ENCODE measurements at regions not wholly inside any gene's neighbourhood (a gene's known extent, or its start where the extent isn't known, plus 50 kb on each side); places are given as distances from the start of the nearest gene placed in this dataset.

- TF ChIP-seq RCOR1 (conservative IDR thresholded peaks at IDR 0.05; ENCODE audit: low read depth, low read length) = no peak
These were observed 195.2 kb upstream of the RAG2 start (continued) for GRCh38 chr11:36792996-36793914.

GRCh38 chr11:36791957-36792356 is 193.9 kb upstream of the RAG2 start:
- Histone ChIP-seq H3K4me2 (ENCODE audit: control insufficient read depth, insufficient read depth) (no peak overlapping the region), H3K4me1 (ENCODE audit: control insufficient read depth, insufficient read depth, low read length) (no peaks in the 10 kb centered on the region), H3K27me3 (replicated peaks in 1 of 2; ENCODE audit: control insufficient read depth in 2 of 2, insufficient read depth in 2 of 2, low read length in 1 of 2) (peaks cover 0 to 2% of the 10 kb centered on the region in 2 experiments; a peak in 1 of 4 replicates), H3K9ac (ENCODE audit: control insufficient read depth, insufficient read depth, low read length) (no peak overlapping the region), H3K27ac (ENCODE audit: control insufficient read depth, insufficient read depth) (no peak overlapping the region), H3K9me3 (replicated peaks; ENCODE audit: control insufficient read depth, insufficient read depth, low read length) (no peaks in the 10 kb centered on the region), H3K36me3 (ENCODE audit: control insufficient read depth in 2 of 2, insufficient read depth in 2 of 2, low read length in 1 of 2) (no peaks in the 10 kb centered on the region), H3K4me3 (no peak overlapping the region), H3K79me2 (ENCODE audit: control insufficient read depth, insufficient read depth, low read length) (no peaks in the 10 kb centered on the region), H2AFZ (ENCODE audit: control insufficient read depth, low read depth, low read length) (no peak overlapping the region), H4K20me1 (ENCODE audit: control insufficient read depth, insufficient read depth) (no peaks in the 10 kb centered on the region)
- DNase-seq (ENCODE audit: low read depth, low spot score) (no peak), ATAC-seq (no peak; the same call in 1 of the 3 replicates), FAIRE-seq (no peak)
- SMC1A ChIA-PET (ENCODE audit: uncharacterized antibody, unreplicated experiment) = no interaction called here
- TF ChIP-seq NFYA (IDR thresholded peaks at IDR 0.05; ENCODE audit: borderline replicate concordance, low read depth, low read length) (no peak), JUNB (IDR thresholded peaks at IDR 0.05) (0 out of 2 replicates have a peak, but pooled peaks have one; percentile 11), RBBP5 (conservative IDR thresholded peaks at IDR 0.05) (no peak)
- CTCF ChIA-PET = no interaction called here
- no TSS peak for BruUV-seq (replicated peaks)
- in situ Hi-C loops (cut with MboI) = no loop called here
- WGBS (ENCODE audit: insufficient coverage, insufficient replicate concordance, low lambda C conversion rate, missing lambda C conversion rate) = 2% methylated on average over 2 of the region's 2 CpGs
- POLR2A ChIA-PET = no interaction called here
- intact Hi-C loops (cut with micrococcal nuclease; ENCODE audit: unreplicated experiment) = no loop called here
- RAD21 ChIA-PET (ENCODE audit: unreplicated experiment) = no interaction called here

- no peak for ATAC-seq
- ChIA-PET POLR2A (no interaction called here), SMC1A (ENCODE audit: uncharacterized antibody, unreplicated experiment) (interaction anchor here (0.7 kb wide), 1 partner anchor 10 kb away, joined by 3 read pairs; no protein-coding TSS in a partner anchor), CTCF (no interaction called here), RAD21 (ENCODE audit: unreplicated experiment) (no interaction called here)
- Histone ChIP-seq H3K27me3 (replicated peaks in 1 of 2; ENCODE audit: control insufficient read depth in 2 of 2, insufficient read depth in 2 of 2, low read length in 1 of 2) (peaks cover 0 to 2% of the 10 kb centered on the region in 2 experiments; a peak in 1 of 4 replicates), H2AFZ (ENCODE audit: control insufficient read depth, low read depth, low read length) (no peak overlapping the region), H3K4me2 (ENCODE audit: control insufficient read depth, insufficient read depth) (no peak overlapping the region), H3K36me3 (ENCODE audit: control insufficient read depth in 2 of 2, insufficient read depth in 2 of 2, low read length in 1 of 2) (no peaks in the 10 kb centered on the region), H3K4me3 (no peak overlapping the region), H3K79me2 (ENCODE audit: control insufficient read depth, insufficient read depth, low read length) (no peaks in the 10 kb centered on the region), H3K4me1 (ENCODE audit: control insufficient read depth, insufficient read depth, low read length) (no peaks in the 10 kb centered on the region), H3K27ac (ENCODE audit: control insufficient read depth, insufficient read depth) (no peak overlapping the region), H3K9ac (ENCODE audit: control insufficient read depth, insufficient read depth, low read length) (no peak overlapping the region), H3K9me3 (replicated peaks; ENCODE audit: control insufficient read depth, insufficient read depth, low read length) (no peaks in the 10 kb centered on the region), H4K20me1 (ENCODE audit: control insufficient read depth, insufficient read depth) (no peaks in the 10 kb centered on the region)
- no peak for DNase-seq (ENCODE audit: low read depth, low spot score)
- no TSS peak for BruUV-seq (replicated peaks)
- no peak for FAIRE-seq
- 23% methylated on average over 3 of the region's 3 CpGs for whole genome bisulfite sequencing (ENCODE audit: insufficient coverage, insufficient replicate concordance, low lambda C conversion rate, missing lambda C conversion rate)
- intact Hi-C loops (cut with micrococcal nuclease; ENCODE audit: unreplicated experiment) = no loop called here
- in situ Hi-C loops (cut with MboI) = no loop called here
- TF ChIP-seq BCL3 (IDR thresholded peaks at IDR 0.05; ENCODE audit: borderline replicate concordance, insufficient read depth, low read depth, low read length, poor library complexity, severe bottlenecking) (no peak), KDM1A (IDR thresholded peaks at IDR 0.05; ENCODE audit: borderline replicate concordance) (no peak), CEBPZ (IDR thresholded peaks at IDR 0.05; ENCODE audit: low read depth, low read length) (no peak), CBX5 (IDR thresholded peaks at IDR 0.05; ENCODE audit: low read depth) (no peak), HDAC2 (IDR thresholded peaks at IDR 0.05) (no peak), FOS (IDR thresholded peaks at IDR 0.05; ENCODE audit: borderline replicate concordance, extremely low read depth, insufficient read length) (no peak), PAX5 (IDR thresholded peaks at IDR 0.05; ENCODE audit: borderline replicate concordance, low read depth, low read length) (no peak)
These were observed 192.5 kb upstream of the RAG2 start for GRCh38 chr11:36790526-36790925.

Data from GM12878 (cell line).